Hepatocyte (in vitro differentiated cells): ENCODE measurements at regions not wholly inside any gene's neighbourhood (a gene's known extent, or its start where the extent isn't known, plus 50 kb on each side); places are given as distances from the start of the nearest gene placed in this dataset.

ENCODE experiments used
- EZH2 ChIP-seq: fragments of 200-600 bp; sonication (generic); IDR thresholded peaks from 2 replicates; pipeline ENCODE4 v1.6.1; 2016; ENCODE audit warnings: antibody characterized with exemption, mild to moderate bottlenecking, borderline replicate concordance
- EZH2phosphoT487 ChIP-seq: fragments of 200-600 bp; sonication (generic); IDR thresholded peaks from one replicate; pipeline ENCODE4 v1.6.1; 2018; ENCODE audit warnings: antibody characterized with exemption, mild to moderate bottlenecking, low read depth, moderate library complexity; ENCODE audit not compliant: unreplicated experiment, severe bottlenecking
- TF ChIP-seq, protein P1 (sequence below): fragments of 200-600 bp; sonication (generic); IDR thresholded peaks from 2 replicates; pipeline ENCODE4 v1.5.1; 2016; ENCODE audit warnings: antibody characterized with exemption, mild to moderate bottlenecking; ENCODE audit not compliant: poor library complexity

DNA sequence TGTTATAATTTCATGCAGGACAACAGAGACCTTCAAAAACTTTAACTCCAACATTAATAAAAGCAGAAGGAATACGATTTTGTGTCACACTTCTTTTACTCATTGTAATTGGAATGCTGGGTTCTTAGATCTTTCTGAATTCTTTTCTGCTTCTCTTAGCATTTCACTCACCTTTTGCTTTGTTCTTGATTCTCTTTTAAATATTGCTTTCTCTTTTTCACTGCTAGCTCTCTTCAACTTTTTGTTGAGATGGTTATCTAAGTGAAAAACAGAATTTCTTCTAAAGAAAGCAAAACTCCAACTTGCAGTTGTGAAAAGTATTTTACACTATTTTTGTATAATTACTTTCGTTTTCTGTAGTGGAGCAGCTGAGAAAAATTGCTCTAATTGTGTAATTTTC is 212.6 kb upstream of the KIF2A start:
- TF ChIP-seq EZH2: no peak
- TF ChIP-seq, protein P1, sequence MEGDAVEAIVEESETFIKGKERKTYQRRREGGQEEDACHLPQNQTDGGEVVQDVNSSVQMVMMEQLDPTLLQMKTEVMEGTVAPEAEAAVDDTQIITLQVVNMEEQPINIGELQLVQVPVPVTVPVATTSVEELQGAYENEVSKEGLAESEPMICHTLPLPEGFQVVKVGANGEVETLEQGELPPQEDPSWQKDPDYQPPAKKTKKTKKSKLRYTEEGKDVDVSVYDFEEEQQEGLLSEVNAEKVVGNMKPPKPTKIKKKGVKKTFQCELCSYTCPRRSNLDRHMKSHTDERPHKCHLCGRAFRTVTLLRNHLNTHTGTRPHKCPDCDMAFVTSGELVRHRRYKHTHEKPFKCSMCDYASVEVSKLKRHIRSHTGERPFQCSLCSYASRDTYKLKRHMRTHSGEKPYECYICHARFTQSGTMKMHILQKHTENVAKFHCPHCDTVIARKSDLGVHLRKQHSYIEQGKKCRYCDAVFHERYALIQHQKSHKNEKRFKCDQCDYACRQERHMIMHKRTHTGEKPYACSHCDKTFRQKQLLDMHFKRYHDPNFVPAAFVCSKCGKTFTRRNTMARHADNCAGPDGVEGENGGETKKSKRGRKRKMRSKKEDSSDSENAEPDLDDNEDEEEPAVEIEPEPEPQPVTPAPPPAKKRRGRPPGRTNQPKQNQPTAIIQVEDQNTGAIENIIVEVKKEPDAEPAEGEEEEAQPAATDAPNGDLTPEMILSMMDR: no peak
- TF ChIP-seq EZH2phosphoT487: no peak
